ENCODE measurements at regions not wholly inside any gene's neighbourhood (a gene's known extent, or its start where the extent isn't known, plus 50 kb on each side); places are given as distances from the start of the nearest gene placed in this dataset.
A peak's percentile ranks its signal among the peaks of the same experiment; 100 is the strongest.

DNA sequence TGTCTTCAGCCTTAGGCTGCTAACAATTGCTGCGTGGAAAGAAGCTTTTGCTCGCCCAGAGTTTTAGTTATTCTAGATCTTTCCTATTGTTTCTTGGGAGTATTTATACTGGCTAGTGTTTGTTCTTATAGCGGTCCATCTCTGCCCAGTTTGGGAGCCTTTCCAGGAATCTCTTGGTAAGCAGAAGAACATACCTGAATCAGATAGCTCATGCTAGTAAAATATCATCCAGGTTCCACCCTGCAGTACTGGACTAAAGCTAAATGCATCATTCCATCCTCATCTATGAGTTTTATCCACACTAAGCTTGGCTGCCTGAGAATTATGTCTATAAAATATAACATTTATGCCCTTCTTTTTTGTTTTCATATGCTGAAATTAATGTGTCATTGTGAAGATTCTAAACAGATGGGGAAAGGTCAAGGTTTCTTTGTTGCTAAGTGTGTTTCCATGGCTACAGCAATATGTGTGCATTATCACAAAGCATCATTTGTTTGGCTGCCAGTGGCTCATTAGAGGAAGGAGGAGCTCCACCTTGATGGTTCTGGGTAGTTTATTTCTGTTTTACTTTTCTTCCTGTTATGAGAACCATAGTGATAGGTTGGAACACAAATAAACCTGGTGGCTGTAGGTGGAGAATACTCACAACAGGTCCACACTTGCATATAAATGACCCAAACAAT lies 182.8 kb downstream of the PIK3C3 start:
- intact Hi-C loops (cut with DNase I): no loop called here
- ATAC-seq (ENCODE audit: poor library complexity): no peak
- DNase-seq: no peak

DNA sequence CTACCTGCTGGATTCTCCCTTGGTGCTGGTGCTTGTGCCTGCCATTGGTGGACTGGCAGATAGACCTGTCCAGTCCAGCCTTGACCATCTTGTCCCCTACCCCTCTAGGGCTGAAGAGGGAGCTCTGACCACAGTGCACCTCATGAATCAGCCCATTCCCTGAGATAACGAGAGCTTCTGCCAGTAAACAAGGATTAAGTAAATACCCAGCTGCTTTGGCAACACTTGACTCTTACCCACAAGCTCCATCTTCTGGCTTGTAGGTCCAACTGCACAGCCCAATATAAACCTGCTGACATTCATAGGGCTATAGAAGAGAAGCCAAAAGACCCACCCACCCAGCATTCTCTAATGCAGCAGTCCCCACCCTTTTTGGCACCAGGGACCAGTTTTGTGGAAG lies 186.4 kb downstream of the PIK3C3 start:
- DNase-seq (no peak), ATAC-seq (ENCODE audit: poor library complexity) (no peak)
- intact Hi-C loops (cut with DNase I): no loop called here

DNA sequence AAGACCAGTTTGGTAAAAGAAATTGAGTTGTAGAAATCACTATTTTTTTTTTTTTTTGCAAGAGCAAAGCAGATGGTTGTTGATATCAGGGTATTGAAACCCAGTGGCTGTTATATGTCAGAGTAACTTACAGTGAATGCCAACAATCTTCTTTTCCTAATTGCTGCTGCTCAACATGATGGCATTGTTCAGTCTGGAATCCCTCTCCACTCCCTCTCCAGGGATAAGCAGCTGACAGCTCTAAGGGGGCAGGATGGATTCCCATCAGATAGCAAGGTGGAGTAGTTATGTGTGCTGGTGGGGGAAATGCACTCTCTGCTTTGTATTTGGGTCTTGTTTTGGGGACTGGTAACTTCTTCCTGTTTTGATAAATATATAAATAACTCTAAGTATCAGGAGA lies 200.0 kb downstream of the PIK3C3 start:
- ATAC-seq (ENCODE audit: poor library complexity) (peak; percentile 95), DNase-seq (no peak)
- intact Hi-C loops (cut with DNase I): no loop called here

DNA sequence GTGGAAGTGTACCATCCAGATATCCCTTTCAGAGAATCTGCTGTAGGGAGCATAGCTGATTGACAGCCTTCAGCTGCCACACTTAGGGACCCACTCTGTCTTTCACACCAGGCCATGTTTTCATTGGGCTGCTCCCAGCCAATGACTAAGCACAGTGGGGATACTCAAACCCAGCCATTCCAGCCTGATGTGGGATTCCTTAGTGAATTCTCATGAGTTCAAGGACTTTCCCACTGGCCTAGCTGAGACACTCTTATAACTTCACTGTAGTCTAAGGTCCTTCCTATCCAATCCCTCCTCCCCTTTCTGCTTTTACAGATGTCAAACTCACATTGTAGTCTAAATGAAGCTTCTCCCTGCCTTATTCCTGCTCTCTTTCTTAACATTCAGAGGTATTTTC lies 201.2 kb downstream of the PIK3C3 start:
- intact Hi-C loops (cut with DNase I): no loop called here
- no peak for DNase-seq
- ATAC-seq (ENCODE audit: poor library complexity): no peak

DNA sequence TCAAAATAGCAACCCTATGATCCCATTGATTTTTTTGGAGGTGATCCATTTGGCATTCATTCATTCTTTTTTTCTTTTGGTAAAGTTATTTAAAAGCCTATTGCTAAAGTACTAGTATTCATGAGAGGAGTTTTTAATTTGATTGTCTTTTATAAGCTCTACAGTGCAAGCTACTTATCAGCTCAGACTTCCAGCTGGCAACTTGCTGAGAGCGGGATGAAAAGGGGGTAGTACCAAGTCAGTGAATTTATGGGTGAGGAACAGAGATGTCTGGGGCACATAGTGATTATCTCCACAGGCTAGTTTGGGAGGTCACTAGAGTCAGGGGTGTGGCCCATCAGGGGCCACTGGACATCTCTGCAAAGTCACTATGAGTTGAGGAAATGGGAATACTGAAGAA lies 202.4 kb downstream of the PIK3C3 start:
- intact Hi-C loops (cut with DNase I): no loop called here
- no peak for DNase-seq
- ATAC-seq (ENCODE audit: poor library complexity): no peak

DNA sequence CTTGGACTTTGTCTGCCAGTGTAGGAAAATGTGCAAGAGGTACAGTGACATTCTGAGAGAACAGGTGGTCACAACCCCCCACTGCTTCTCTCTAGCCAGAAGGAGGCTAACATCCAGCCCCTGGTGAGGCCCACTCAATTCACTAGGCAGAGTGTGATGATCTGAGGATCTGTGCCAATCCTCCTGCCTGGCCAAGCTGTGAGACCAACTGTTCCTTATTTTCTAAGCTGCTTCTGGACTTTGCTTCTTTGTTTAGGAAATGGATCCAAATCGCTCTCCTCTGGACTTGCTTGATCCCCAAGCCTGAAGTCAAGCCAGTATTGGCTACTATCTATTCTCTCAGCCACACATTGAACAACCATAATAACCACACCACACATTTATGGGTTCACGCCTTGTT lies 202.8 kb downstream of the PIK3C3 start:
- DNase-seq (no peak), ATAC-seq (ENCODE audit: poor library complexity) (no peak)
- intact Hi-C loops (cut with DNase I): no loop called here

DNA sequence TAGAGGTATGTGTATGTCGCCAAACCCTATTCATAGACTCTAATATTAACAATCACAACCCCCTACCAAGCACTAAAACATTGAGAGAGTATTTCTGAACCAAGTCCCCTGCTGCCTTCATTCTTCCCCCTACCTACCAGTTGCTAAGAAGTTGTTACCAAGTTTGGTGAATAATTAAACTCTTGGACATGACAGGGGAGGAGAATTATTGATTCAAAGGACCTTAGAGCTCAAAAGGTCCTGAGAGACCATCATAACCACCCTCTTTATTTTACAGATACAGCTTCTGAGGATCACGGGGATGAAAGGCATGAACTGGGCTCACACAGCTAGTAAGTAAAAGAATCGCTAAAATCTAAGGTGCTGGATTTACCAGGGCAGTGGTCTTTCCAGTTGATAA lies 204.1 kb downstream of the PIK3C3 start:
- ATAC-seq (ENCODE audit: poor library complexity) (no peak), DNase-seq (no peak)
- intact Hi-C loops (cut with DNase I): no loop called here

DNA sequence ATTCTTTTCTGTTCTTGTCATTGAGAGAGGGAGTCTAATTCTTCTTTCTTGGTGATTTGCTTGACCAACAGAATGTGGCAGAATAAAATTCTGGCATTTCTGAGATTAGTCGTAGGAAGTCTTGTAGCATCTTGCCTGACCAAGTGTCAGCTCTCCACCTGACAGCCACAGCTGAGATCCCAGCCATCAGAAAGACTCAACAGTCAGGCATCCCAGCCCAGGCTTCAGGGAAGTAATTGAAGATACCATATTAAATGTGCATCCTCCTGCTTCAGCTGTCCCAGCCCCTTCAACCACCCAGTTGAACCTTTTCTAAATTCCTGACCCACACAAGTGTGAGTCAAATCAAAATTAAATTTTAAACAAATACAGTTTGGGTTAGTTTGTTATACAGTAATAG lies 208.3 kb downstream of the PIK3C3 start:
- ATAC-seq (ENCODE audit: poor library complexity) (no peak), DNase-seq (no peak)
- intact Hi-C loops (cut with DNase I): no loop called here

DNA sequence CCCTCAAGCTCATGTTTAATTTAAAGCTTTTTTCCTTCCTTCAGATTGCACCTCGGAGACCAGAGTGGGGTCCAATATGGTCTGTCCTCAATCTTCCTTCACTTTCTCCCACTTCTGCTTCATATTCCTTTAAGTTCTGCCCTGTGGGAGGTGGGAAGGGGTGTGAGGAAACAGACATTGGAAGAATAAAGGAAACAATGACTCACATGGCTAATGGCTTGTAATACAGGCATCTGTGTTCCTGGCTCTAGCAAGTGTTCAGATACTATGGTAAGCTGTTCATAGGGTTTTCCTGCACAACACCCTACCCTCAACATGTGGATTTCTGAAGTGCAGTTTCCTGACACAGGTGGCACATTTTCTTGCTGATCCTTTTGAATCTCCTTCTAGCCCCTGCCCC lies 209.5 kb downstream of the PIK3C3 start:
- no peak for ATAC-seq (ENCODE audit: poor library complexity)
- no peak for DNase-seq
- intact Hi-C loops (cut with DNase I): no loop called here

DNA sequence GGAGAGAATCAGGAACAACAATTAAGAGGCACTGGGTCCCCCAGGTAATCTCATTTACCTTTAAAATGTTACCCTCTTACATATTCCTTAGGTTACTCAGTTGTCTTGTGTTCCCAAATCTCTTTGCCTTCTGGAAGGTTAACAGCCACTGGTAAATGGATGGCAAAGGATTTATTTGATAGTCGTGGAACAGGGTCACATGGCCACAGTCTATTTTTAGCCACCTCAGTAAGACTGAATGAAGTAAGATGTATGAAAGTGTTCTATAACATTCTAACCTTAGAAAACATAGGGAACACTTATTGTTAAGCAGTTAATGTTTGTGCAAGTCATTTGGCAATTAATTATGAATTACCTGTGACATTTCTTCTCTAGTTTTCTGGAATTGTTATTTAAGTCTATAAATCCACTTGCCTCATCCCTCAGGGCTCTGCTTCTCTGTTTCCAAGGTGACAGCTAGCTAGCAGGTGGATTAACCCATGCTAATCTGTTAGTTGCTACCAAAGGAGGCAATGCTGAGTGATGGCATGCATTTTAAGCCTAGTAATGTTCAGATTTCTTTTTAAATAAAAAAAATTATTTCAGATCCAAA lies 211.0 kb downstream of the PIK3C3 start:
- ATAC-seq (ENCODE audit: poor library complexity): no peak
- intact Hi-C loops (cut with DNase I): no loop called here
- no peak for DNase-seq

DNA sequence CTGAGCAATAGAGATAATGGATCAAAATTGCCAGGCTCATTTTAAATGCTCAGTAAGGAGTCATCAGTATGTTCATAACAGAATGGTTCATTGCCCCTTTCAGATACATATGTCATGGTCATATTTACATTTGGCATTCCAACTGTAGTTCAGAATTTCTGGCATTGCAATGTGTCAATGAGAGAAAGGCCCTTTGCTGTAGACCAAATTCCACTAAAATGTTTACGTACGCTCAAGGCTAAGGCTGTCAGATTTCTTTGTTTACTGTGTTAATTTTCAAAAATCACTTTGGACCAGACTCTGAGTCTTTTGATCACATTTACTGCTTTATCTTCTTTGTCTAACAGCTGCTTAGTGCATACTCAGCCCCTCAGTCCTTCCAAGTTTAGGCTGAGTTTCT lies 213.5 kb downstream of the PIK3C3 start:
- intact Hi-C loops (cut with DNase I): no loop called here
- ATAC-seq (ENCODE audit: poor library complexity): no peak

DNA sequence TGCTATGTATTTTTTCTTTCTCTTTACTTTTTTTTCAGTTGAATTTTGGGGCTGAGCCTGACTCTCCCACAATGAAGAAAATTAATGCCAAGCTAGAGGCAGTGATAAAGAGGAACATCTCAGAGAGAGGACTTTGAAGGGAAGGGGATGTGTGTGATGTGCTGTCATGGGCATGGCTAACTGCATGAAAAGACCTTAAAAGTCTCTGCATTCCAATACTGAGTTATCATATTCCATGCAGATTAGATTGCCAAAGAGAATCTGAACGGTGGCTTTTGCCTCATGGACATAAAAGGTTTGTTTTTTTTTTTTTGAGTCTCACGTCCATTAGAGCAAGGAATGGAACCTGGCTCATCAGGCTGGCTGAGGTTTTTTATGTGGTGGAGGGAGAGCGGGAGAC lies 213.9 kb downstream of the PIK3C3 start:
- DNase-seq (no peak), ATAC-seq (ENCODE audit: poor library complexity) (no peak)
- intact Hi-C loops (cut with DNase I): no loop called here

More for the DNA sequence above, 213.5 kb downstream of the PIK3C3 start:
- DNase-seq: no peak

DNA sequence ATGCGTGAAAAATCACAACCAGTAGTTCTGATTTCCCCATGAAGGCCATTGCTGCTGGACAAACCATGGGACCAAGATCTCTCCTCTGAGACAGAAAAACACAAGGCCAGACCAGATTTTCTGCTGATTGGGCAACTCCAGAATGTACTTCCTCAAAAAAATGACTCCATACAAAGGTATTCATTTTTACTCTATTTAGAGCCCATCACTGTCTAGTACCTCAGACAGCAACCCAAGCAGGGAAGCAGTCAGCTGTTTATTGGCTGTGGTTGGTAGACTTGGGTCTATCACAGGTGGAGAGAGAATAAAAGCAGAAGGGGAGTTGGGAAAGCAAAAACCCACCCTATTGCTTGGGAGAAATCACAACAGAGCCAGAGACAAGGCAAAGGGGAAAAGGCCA lies 219.9 kb downstream of the PIK3C3 start:
- ATAC-seq (ENCODE audit: poor library complexity): no peak
- intact Hi-C loops (cut with DNase I): no loop called here
- no peak for DNase-seq

DNA sequence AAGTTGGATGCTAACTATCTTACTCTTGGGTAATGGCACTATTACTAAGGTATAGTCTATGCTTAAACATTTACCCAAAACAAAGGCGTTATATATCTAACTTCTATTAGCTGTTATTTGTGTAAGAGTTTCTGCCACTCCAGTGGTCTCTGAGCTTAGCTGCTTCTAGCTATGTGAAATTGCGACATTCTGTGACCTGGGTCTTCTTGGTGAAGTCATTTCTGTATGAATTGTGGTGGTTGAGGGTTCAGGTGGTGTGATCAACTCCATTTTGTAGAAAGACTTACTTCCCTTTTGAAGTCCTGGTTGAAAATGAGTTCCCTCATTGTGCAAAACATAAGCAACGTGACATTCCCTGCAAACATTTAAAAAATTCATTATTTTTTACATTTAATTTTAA lies 221.6 kb downstream of the PIK3C3 start:
- intact Hi-C loops (cut with DNase I): no loop called here
- DNase-seq: no peak
- ATAC-seq (ENCODE audit: poor library complexity): no peak

DNA sequence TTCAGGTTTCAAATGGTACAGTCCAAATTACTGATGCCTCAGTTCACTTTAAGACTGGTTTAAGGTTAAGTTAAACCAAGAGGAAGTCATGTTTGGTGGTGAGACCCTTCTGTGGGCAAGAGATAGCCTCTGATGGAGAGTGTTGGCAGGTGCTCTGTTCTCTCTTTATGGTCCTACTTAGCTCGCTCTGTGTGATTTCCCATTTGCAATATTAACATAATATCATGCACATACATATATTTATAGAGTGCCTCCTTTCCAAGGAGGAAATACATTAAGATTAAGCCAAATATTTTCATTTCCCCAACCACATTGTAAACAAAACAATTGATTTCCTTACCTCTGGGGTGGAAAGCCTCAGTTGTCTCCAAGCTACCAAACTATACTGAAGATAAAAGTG lies 222.4 kb downstream of the PIK3C3 start:
- DNase-seq: no peak
- no peak for ATAC-seq (ENCODE audit: poor library complexity)
- intact Hi-C loops (cut with DNase I): no loop called here

DNA sequence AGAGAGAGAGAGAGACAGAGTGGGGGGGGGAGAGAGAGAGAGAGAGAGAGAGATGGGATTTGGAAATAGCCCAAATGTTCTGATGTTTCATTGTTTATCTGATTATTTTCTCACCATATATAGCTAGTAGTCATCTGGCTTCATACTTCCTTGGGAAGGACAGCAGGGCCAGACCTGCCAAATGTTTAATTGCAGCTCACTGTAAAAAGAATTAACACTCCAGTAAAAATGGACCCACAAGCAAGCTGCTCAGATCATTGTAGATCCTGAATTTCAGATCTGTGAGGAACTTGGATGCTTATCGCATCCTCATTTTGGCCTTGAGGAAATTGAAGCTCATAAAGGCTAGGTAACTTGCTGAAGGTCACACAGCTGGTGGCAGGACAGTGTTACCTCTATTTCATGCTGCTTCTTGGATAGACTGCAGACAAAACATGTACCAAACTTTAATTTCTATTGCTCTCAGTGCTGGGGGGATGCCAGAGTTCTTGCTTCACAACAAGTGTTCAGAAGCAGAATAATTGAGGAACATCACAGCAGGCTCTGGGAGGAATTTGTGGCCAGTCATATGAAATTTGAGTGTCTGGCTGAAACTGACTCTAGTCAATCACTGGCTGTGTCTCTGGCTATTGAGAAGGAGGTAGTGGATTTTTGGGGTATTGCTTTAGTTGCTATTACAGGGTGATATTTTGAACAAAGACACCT lies 223.5 kb downstream of the PIK3C3 start:
- intact Hi-C loops (cut with DNase I): no loop called here
- DNase-seq: no peak
- no peak for ATAC-seq (ENCODE audit: poor library complexity)

DNA sequence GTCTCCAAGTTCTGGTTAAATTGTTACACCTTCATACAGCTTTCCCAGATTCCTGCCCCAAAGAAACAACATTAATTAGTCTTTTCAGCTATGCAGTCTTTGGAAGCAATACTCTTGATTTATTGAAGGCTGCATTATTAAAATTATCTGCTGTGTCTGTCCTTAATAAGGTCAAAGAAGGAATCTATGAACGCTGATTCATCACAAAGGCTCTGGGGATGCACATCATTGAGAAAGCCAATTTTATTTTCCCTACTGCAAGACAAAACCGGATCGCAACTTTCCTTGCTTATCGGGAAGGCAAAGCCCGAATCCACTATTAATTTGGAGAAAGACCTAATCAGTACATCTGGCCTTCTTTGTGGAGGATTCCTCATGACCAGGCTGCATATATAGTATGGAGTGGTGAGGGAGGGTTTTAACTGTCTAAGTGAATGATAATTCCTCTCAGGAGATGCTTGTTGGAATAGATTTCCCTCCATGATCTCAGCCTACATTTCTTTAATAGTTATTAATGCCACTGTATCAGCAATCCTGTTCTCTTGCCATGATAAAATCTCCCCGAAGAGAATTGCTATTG lies 224.6 kb downstream of the PIK3C3 start:
- ATAC-seq (ENCODE audit: poor library complexity) (no peak), DNase-seq (no peak)
- intact Hi-C loops (cut with DNase I): no loop called here

DNA sequence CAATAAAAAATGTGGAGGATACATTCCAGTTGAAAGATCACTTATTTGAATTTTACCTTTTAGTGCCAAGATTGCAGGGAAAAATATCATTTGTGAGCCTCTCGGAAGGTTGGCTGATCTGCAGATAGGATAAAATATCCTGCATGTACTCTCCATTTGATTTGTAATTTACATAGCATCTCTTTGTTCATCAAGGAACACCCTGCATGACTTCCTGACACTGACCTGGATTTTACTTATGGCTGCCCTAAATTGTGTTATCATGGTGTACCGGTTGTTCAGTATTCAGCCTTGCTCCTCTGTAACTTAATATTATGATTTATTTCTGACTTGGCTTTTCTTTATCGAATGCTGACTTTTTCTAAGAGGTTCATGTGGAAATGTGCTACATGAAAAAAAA lies 226.4 kb downstream of the PIK3C3 start:
- DNase-seq: no peak
- no peak for ATAC-seq (ENCODE audit: poor library complexity)
- intact Hi-C loops (cut with DNase I): no loop called here

DNA sequence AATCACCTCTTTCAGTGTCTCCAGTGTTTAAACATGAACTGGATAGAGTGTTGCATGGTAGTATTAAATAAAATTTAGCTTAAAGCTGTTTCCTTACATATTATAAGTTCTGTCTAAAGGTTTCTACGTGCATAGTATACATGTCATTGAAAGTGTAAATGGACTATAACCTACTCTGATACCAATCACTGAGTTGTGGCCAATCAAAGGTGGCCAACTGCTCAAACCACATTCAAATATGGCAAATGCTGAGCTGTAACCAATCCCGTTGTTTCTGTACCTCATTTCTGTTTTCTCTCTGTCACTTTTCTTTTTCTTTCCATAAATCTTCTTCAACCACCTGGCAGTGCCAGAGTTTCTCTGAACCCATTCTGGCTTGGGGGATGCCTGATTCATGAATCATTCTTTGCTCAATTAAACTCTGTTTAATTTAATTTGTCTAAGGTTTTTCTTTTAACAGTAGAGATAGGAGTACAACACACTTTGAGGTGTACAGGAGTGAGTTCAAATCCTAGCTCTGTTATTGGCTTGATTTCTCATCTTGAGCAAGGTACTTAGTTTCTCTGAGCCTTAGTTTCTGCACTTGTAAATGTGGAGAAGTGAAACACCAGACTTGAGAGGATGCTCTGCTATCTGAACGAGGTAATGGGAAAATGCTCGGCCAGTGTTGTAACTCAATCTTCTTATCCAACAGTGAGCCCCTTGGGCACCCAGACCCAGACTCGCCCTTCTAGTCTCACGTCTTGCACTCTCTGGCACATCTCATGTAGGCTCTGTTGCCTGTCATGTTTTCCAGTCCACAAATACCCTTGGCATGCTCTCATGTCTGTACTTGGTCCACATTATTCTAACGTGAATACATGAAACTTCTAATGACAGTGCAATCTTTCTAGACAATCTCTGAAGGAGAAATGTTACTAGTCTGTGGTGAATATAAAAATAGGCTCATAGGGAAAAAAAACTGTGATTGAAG lies 228.0 kb downstream of the PIK3C3 start:
- intact Hi-C loops (cut with DNase I): no loop called here
- ATAC-seq (ENCODE audit: poor library complexity): no peak
- no peak for DNase-seq
